ENCODE measurements at regions not wholly inside any gene's neighbourhood (a gene's known extent, or its start where the extent isn't known, plus 50 kb on each side); places are given as distances from the start of the nearest gene placed in this dataset.

DNA sequence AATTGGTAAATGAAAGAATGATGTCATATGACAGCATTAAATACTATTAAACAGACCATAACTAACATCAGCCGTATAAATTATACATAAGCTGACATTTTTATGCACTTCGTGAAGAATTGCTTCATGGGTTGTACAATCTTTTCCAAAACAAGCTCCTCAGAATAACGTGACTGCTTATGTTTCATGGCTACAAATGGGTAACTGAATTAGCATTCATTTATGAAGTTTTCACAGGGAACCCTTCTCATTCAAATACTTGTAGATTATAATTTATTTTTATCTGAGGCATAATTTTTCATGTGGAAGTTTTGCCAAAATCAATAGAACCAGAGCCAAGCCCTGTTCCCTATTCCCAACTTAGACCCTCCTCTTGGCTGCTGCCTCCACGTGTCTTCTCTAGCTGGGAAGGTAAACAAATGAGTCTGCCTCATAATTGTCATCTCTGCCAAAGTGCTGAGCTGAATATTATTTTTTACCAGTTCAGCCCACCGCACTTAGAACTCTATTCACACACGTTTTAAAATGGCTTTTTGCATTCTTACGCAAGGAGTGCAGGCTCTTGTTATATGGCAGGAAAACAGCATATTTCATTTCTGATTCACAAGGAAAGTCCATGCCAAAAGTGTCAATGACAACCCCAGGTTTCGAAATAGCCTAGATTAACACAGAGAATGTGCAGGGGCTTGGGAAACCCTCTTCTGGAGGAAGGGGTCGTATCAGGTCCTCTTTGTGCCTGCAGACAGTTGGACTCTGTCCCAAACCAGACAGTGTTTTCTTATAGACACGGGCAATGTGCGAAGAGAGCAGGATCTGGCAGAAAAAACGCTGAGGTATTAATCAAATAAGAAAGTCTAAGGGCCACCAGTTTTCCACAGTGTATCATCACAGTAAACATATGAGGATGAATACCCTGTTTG lies 370.7 kb upstream of the MGMT start:
- no peak for DNase-seq (ENCODE audit: low spot score)
- TF ChIP-seq, protein P1, sequence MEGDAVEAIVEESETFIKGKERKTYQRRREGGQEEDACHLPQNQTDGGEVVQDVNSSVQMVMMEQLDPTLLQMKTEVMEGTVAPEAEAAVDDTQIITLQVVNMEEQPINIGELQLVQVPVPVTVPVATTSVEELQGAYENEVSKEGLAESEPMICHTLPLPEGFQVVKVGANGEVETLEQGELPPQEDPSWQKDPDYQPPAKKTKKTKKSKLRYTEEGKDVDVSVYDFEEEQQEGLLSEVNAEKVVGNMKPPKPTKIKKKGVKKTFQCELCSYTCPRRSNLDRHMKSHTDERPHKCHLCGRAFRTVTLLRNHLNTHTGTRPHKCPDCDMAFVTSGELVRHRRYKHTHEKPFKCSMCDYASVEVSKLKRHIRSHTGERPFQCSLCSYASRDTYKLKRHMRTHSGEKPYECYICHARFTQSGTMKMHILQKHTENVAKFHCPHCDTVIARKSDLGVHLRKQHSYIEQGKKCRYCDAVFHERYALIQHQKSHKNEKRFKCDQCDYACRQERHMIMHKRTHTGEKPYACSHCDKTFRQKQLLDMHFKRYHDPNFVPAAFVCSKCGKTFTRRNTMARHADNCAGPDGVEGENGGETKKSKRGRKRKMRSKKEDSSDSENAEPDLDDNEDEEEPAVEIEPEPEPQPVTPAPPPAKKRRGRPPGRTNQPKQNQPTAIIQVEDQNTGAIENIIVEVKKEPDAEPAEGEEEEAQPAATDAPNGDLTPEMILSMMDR (IDR thresholded peaks at IDR 0.05; ENCODE audit: extremely low read depth, missing control alignments), result no peak

DNA sequence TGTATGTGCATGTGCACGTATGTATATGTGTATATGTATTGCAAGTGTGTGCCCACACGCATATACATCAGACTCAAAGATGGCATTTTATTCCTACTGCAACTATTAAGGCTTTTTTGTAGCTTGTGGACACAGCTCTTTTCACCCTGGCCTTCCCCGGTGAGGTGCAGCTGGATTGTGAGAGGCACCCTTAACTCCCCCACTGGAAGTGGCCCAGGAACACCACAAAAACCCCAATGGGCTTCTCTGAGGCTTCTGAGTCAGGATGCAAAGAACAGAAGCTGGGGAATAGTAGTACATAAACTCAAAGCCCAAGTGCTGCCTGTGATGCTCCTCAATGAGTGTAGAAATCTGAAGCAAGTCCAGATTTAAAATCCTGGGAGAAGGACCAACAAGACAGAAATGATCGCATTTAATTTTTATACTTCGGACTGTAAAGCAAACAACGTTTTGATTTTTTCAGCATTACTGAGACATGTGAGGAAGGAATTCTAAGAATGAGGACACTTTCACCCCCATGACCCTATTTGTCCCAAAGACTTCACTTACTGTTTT lies 369.2 kb upstream of the MGMT start:
- TF ChIP-seq, protein P1 (IDR thresholded peaks at IDR 0.05; ENCODE audit: extremely low read depth, missing control alignments), result no peak
- DNase-seq (ENCODE audit: low spot score), result no peak

DNA sequence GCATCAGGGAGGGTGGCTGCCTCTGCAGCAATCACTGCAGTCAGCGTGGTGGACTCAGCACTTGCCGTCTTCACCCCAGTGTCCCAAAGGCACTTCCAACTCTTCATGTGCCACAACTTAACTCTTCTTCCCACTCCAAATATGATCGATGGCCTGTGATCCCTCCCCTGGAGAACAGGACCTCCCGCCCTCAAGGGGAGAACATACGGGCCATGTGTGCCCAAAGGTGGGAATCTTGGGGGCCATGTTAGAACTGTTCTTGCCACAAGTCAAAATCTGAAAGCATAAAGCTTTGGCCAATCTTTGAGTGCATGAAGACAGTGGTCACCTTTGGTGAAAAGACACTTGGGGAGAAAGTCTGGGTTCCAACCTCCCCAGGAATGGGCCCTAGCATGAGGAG lies 368.5 kb upstream of the MGMT start:
- TF ChIP-seq, protein P1 (IDR thresholded peaks at IDR 0.05; ENCODE audit: extremely low read depth, missing control alignments), result no peak

DNA sequence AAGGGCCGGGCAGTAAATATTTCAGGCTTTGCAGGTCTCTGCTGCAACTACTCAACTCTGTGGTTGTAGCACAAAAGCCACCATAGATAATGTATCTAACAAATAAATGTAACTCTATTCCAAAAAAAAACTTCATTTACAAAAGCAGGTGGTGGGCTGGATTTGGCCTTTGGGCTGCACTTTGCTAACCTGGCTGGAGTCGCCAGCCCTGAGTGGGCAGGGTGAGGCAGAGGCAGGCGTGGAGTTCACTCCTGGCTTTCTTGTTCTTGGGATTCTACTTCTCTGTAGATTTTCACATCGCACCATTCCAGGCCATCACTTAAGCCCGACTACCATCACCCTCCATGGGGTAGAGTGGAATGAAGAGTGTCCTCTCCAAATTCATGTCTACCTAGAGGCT lies 367.6 kb upstream of the MGMT start:
- DNase-seq (ENCODE audit: low spot score), result no peak
- TF ChIP-seq, protein P1 (IDR thresholded peaks at IDR 0.05; ENCODE audit: extremely low read depth, missing control alignments), result no peak

More for the DNA sequence above, 368.5 kb upstream of the MGMT start:
- no peak for DNase-seq (ENCODE audit: low spot score)

DNA sequence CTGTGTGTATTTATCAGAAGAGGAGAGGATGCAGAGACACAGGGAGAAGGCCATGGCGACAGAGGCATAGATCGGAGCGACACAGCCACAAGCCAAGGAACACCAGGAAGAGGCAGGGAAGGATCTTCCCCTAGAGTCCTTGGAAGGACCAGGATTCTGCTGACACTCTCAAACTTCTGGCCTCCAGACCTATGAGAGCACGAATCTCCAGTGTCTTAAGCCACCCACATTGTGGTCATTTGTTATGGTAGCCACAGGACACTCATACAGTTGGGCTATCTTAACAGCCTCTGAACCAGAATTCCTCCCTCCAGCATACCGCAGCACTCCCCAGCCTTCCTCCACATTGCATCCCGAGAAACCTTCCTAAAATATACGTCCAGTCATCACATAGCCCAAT lies 367.0 kb upstream of the MGMT start:
- DNase-seq (ENCODE audit: low spot score), result no peak
- TF ChIP-seq, protein P1 (IDR thresholded peaks at IDR 0.05; ENCODE audit: extremely low read depth, missing control alignments), result no peak

DNA sequence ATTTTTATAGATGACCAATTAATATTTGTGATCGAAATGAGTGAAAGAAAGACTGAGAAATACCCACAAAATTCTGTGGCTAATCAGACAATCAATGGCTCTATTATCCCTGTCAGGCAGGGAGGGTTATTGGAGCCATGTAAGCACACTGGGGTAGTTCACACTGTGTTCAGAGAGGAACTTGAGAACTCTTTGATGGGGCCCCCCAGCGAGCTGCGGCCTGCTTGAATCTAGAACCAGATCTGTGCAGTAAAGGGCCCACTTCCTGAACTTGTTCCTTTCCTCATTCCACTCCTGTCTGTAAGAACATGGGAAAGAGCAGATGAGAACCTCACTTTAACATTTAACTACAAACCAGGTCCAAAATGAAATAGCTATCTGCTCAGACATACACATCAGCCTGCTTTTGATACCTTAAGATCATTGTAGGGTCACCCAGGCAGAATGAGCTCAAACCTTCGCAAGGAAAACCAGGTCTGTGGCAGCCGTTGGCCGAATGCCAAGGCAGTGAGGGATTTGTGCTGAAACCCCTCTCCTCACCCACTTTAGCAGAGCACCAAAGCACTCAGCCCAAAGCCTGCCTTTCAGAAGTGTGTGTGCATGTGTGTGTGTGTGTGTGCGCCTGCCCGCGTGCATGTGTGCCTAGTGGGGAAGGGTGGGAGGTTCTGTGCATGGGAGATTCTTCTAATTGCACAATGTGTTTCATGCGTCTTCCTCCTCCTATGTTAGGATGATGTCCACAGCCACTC lies 365.6 kb upstream of the MGMT start:
- TF ChIP-seq, protein P1 (IDR thresholded peaks at IDR 0.05; ENCODE audit: extremely low read depth, missing control alignments), result no peak
- DNase-seq (ENCODE audit: low spot score), result no peak
